ENCODE measurements at regions not wholly inside any gene's neighbourhood (a gene's known extent, or its start where the extent isn't known, plus 50 kb on each side); places are given as distances from the start of the nearest gene placed in this dataset.

DNA sequence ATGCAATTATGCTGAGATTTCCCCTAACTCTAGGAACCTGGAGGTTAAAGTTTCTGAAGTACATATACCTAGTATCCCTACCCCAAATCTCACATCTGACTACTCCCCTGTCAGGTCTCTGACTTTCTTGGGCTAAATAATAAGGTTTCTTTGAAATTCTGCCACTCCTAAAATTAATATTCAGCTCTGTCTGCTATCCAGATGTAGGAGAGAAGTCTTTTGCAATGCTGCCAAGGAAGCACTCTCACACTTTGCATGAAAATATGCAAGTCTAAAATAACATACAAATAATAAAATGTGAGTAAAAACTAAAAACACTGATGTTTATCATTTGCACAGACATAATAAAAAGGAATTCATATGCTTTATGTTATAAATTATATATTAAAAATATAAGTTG, 196.9 kb upstream of the LRFN5 start:
- Histone ChIP-seq H2BK15ac (ENCODE audit: low read depth, low read length) (no peak overlapping the region), H3K27ac (ENCODE audit: insufficient read length, low read depth, low read length) (no peak overlapping the region), H3K9ac (ENCODE audit: extremely low read depth, insufficient read length, low read length) (no peak overlapping the region), H3K14ac (ENCODE audit: insufficient read depth, low read length) (no peak overlapping the region), H3T11ph (ENCODE audit: low read length) (no peak overlapping the region), H3K27me3 (ENCODE audit: insufficient read depth, low read length) (no peaks in the 10 kb centered on the region), H2BK5ac (ENCODE audit: insufficient read length, low read length) (no peak overlapping the region), H3K9me3 (ENCODE audit: control insufficient read depth, low read depth, low read length) (no peaks in the 10 kb centered on the region), H2BK120ac (ENCODE audit: low read depth, low read length, poor library complexity, severe bottlenecking) (no peak overlapping the region), H3K23me2 (ENCODE audit: insufficient read length, low read depth, low read length, poor library complexity, severe bottlenecking) (no peaks in the 10 kb centered on the region), H3K4me1 (ENCODE audit: insufficient read depth, low read length) (no peaks in the 10 kb centered on the region), H3K79me1 (ENCODE audit: insufficient read depth, low read depth, low read length, poor library complexity, severe bottlenecking) (no peaks in the 10 kb centered on the region), H3K4ac (ENCODE audit: low read depth, low read length) (no peak overlapping the region), H2AFZ (ENCODE audit: low read length) (no peak overlapping the region), H2BK20ac (ENCODE audit: low read depth, low read length, poor library complexity, severe bottlenecking) (no peak overlapping the region), H4K91ac (ENCODE audit: insufficient read length, low read depth, low read length) (no peak overlapping the region), H3K4me2 (ENCODE audit: insufficient read depth, insufficient read length, low read length) (no peak overlapping the region), H4K20me1 (ENCODE audit: control insufficient read depth, insufficient read depth, insufficient read length) (no peaks in the 10 kb centered on the region), H3K56ac (ENCODE audit: insufficient read length, low read depth, low read length) (no peak overlapping the region), H2AK5ac (ENCODE audit: insufficient read length, low read length) (no peak overlapping the region), H3K79me2 (ENCODE audit: insufficient read depth, low read length) (no peaks in the 10 kb centered on the region), H2BK12ac (ENCODE audit: insufficient read length, low read depth, low read length) (no peak overlapping the region), H4K5ac (ENCODE audit: insufficient read length, low read depth, low read length) (no peak overlapping the region), H3K18ac (ENCODE audit: insufficient read length, low read depth, low read length) (no peak overlapping the region), H3K23ac (ENCODE audit: insufficient read length, low read depth, low read length) (no peak overlapping the region), H4K8ac (replicated peaks; ENCODE audit: insufficient read length, low read depth, low read length) (no peak overlapping the region)
- H3K27ac Mint-ChIP-seq: no peak overlapping the region
- TF ChIP-seq, protein P1, sequence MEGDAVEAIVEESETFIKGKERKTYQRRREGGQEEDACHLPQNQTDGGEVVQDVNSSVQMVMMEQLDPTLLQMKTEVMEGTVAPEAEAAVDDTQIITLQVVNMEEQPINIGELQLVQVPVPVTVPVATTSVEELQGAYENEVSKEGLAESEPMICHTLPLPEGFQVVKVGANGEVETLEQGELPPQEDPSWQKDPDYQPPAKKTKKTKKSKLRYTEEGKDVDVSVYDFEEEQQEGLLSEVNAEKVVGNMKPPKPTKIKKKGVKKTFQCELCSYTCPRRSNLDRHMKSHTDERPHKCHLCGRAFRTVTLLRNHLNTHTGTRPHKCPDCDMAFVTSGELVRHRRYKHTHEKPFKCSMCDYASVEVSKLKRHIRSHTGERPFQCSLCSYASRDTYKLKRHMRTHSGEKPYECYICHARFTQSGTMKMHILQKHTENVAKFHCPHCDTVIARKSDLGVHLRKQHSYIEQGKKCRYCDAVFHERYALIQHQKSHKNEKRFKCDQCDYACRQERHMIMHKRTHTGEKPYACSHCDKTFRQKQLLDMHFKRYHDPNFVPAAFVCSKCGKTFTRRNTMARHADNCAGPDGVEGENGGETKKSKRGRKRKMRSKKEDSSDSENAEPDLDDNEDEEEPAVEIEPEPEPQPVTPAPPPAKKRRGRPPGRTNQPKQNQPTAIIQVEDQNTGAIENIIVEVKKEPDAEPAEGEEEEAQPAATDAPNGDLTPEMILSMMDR (conservative IDR thresholded peaks at IDR 0.05): no peak
- no peak overlapping the region for H3K4me3 Mint-ChIP-seq
- peaks cover under 1 to 2% of the 10 kb centered on the region in 2 experiments; a peak in 3 of 4 replicates for H3K4me1 Mint-ChIP-seq
- no peaks in the 10 kb centered on the region for H3K9me3 Mint-ChIP-seq
- peaks cover 22% of the 10 kb centered on the region for H3K27me3 Mint-ChIP-seq (ENCODE audit: low read depth)
- DNase-seq: no peak
- H3K36me3 Mint-ChIP-seq (ENCODE audit: insufficient read depth in 1 of 3, low read depth in 3 of 3): no peaks in the 10 kb centered on the region
